Activated CD8-positive, alpha-beta T cell treated with anti-CD3 and anti-CD28 coated beads, Interleukin-2, amount 10 ng/mL, durations not matched to agents 7 days and 5 days (primary cell): ENCODE measurements at regions not wholly inside any gene's neighbourhood (a gene's known extent, or its start where the extent isn't known, plus 50 kb on each side); places are given as distances from the start of the nearest gene placed in this dataset.
"Not testable (repeated sequence)": the region's sequence is repeated elsewhere in the genome, so short reads cannot be mapped to it uniquely, and the experiment has no call there.

Experiments used
- ATAC-seq: fragments of 150-1000 bp; cut with Tn5 transposase; one replicate; pipeline ENCODE4 v1.10.0; 2021; ENCODE audit warnings: moderate library complexity
- CTCF ChIA-PET: fragments of 350-600 bp; sonication (Branson Sonifier 250); formaldehyde crosslinking; loops from one replicate; lab custom pipeline; 2021; ENCODE audit warnings: antibody characterized with exemption; lab: Charles Lee
- POLR2A ChIA-PET: fragments of 350-600 bp; sonication (Branson Sonifier 250); formaldehyde crosslinking; loops from one replicate; lab custom pipeline; 2021; ENCODE audit warnings: antibody characterized with exemption; lab: Charles Lee
- DNase-seq: peaks from one replicate; pipeline ENCODE4 v3.0.0-alpha.2; 2020
- H3K27ac Mint-ChIP-seq: one replicate; pipeline ENCODE4 v1.8.0; 2021; ENCODE audit warnings: mild to moderate bottlenecking, mixed read lengths
- H3K27me3 Mint-ChIP-seq: one replicate; pipeline ENCODE4 v1.8.0; 2021; ENCODE audit warnings: low read depth, mixed read lengths
- H3K36me3 Mint-ChIP-seq: one replicate; pipeline ENCODE4 v1.8.0; 2021; ENCODE audit warnings: low read depth, mixed read lengths
- H3K4me1 Mint-ChIP-seq: one replicate; pipeline ENCODE4 v1.8.0; 2021; ENCODE audit warnings: low read depth, mixed read lengths
- H3K4me3 Mint-ChIP-seq: one replicate; pipeline ENCODE4 v1.8.0; 2021; ENCODE audit warnings: mild to moderate bottlenecking, mixed read lengths
- H3K9me3 Mint-ChIP-seq: one replicate; pipeline ENCODE4 v1.8.0; 2022; ENCODE audit warnings: mixed read lengths; ENCODE audit not compliant: insufficient read depth

DNA sequence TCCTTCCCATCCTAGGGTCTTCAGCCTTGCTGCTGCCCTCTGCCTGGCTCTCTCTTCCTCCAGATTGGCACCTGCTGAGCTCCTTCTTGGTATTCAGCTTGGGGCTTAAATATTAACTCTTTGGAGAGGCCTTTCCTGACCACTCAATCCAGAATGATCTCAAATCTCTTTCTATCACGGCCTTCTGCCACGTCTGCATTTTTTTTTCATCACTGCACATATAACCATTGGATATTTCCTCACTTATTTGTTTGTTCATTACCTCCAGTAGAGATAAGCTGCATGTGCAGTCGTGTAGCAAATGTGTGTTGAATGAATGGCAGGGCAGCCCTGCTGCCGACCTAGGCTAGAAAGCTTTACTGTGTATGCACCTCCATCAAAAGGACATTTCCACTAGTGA is 51.6 kb upstream of the MPP7 start:
- ChIA-PET POLR2A (interaction anchor here (1.2 kb wide), 1 partner anchor 20 kb away, joined by 4 read pairs; no protein-coding TSS in a partner anchor), CTCF (interaction anchor here (1.2 to 2.1 kb wide), 4 partner anchors 11 to 39 kb away, joined by 3 to 7 read pairs (median 4); no protein-coding TSS in a partner anchor)
- DNase-seq: no peak
- ATAC-seq: no peak
- Mint-ChIP-seq H3K36me3 (no peaks in the 10 kb centered on the region), H3K4me3 (no peak overlapping the region), H3K4me1 (peaks cover 4% of the 10 kb centered on the region), H3K27ac (no peak overlapping the region), H3K27me3 (no peaks in the 10 kb centered on the region), H3K9me3 (no peaks in the 10 kb centered on the region)

- ATAC-seq (no peak), DNase-seq (no peak)
- POLR2A ChIA-PET: no interaction called here
- Mint-ChIP-seq H3K4me3 (no peak overlapping the region), H3K27ac (no peak overlapping the region), H3K9me3 (no peaks in the 10 kb centered on the region), H3K36me3 (no peaks in the 10 kb centered on the region), H3K27me3 (no peaks in the 10 kb centered on the region), H3K4me1 (peaks cover 4% of the 10 kb centered on the region)
- CTCF ChIA-PET: interaction anchor here (1.3 to 2.1 kb wide), 2 partner anchors 10 to 38 kb away, joined by 3 to 7 read pairs; no protein-coding TSS in a partner anchor
These were observed 52.5 kb upstream of the MPP7 start for GRCh38 chr10:28355376-28355775.

DNA sequence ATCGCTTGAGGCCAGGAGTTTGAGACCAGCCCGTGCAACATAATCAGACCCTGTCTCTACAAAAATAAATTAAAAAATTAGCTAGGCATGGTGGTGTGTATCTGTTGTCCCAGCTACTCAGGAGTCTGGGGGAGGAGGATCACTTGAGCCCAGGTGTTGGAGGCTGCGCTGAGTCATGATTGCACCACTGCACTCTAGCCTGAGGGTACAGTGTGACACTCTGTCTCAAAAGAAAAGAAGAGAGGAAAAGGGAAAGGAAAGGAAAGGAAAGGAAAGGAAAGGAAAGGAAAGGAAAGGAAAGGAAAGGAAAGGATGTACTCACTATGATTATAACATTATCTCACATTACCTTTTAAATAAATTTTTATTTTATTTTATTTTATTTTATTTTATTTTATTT is 56.5 kb upstream of the MPP7 start:
- Mint-ChIP-seq H3K9me3 (no peaks in the 10 kb centered on the region), H3K4me1 (peaks cover 4% of the 10 kb centered on the region), H3K27me3 (no peaks in the 10 kb centered on the region), H3K36me3 (no peaks in the 10 kb centered on the region), H3K4me3 (no peak overlapping the region), H3K27ac (peak overlapping the region; percentile 43)
- POLR2A ChIA-PET: no interaction called here
- ATAC-seq (no peak), DNase-seq (no peak)
- CTCF ChIA-PET: interaction anchor here (1.0 to 1.3 kb wide), 3 partner anchors 9 to 22 kb away, joined by 3 to 5 read pairs (median 3); no protein-coding TSS in a partner anchor

DNA sequence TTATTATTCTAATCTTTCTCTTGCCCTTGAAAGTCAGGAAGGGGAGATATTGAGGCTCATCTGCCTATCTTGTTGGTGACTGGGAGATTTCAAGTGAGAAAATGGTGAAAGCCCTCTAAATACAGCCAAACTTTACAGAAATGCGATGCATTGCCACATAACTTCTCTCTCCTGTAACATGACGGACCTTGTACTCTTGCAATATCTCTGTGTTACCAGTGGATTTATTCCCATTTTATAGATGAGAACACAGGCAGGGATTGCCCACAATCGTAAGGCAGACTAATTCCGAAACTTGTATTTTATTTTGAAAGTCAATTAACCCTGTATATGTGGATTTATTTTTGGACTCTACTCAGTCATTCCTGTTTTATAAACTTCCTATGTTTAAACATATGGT is 57.3 kb upstream of the MPP7 start:
- no peak overlapping the region for H3K4me3 Mint-ChIP-seq
- CTCF ChIA-PET: no interaction called here
- peak overlapping the region; percentile 14 for H3K27ac Mint-ChIP-seq
- H3K27me3 Mint-ChIP-seq: no peaks in the 10 kb centered on the region
- H3K9me3 Mint-ChIP-seq: no peaks in the 10 kb centered on the region
- H3K36me3 Mint-ChIP-seq: no peaks in the 10 kb centered on the region
- peaks cover 4% of the 10 kb centered on the region for H3K4me1 Mint-ChIP-seq
- no peak for DNase-seq
- no peak for ATAC-seq
- POLR2A ChIA-PET: no interaction called here

DNA sequence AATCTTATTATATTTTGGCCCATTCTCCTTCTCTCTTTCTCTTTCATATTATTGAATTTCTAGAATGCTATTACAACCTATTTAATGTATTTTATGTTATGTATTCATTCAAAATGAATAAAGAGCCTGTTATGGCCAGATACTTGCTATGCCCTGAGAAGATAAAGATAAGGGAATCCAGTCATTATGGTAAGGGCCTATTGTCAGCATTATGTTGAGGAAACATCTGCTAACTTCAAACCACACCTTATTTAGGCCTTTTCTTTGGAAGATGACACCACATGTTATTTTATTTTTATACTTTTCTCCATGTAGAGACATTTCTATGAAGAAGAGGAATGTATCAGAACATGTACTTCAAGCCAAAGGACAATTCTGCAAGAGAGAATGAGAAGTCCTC is 60.5 kb upstream of the MPP7 start:
- Mint-ChIP-seq H3K9me3 (no peaks in the 10 kb centered on the region), H3K4me3 (no peak overlapping the region), H3K4me1 (peaks cover 36% of the 10 kb centered on the region), H3K27me3 (no peaks in the 10 kb centered on the region), H3K36me3 (peaks cover 4% of the 10 kb centered on the region), H3K27ac (no peak overlapping the region)
- ATAC-seq (no peak), DNase-seq (no peak)
- ChIA-PET CTCF (no interaction called here), POLR2A (interaction anchor here (0.8 to 8.0 kb wide), 2 partner anchors 29 to 169 kb away, joined by 3 to 144 read pairs; partner anchors contain the start of gene WAC)

- H3K36me3 Mint-ChIP-seq: peaks cover 13% of the 10 kb centered on the region
These were observed 63.0 kb upstream of the MPP7 start for GRCh38 chr10:28365840-28366239.

DNA sequence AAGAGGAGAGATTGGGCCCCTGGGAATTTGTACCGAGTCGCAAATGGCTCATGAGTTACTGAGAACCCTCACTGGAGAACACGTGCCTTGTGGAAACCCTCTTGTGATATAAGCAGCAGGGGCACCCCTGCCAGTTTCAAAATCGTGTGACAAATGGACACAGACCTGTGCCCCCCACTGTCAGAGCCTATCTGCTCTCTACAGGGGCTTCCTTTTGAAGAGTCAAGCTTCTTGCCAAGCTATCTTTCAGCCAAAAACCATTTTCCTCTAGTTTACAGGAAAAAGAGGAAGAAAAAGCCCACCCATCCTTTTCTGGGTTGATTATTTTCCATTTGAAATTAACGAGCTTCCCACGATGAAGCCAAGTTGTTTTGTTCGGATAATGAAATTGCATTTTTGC is 64.1 kb upstream of the MPP7 start:
- H3K27me3 Mint-ChIP-seq: no peaks in the 10 kb centered on the region
- peaks cover 19% of the 10 kb centered on the region for H3K36me3 Mint-ChIP-seq
- H3K9me3 Mint-ChIP-seq: no peaks in the 10 kb centered on the region
- ChIA-PET CTCF (interaction anchor here (2.4 to 5.6 kb wide), 5 partner anchors 14 to 71 kb away, joined by 6 to 81 read pairs (median 71); partner anchors contain the start of gene MPP7), POLR2A (interaction anchor here (1.7 to 8.0 kb wide), 4 partner anchors 13 to 64 kb away, joined by 7 to 144 read pairs (median 19); partner anchors contain the start of gene MPP7)
- DNase-seq (no peak), ATAC-seq (no peak)
- H3K4me3 Mint-ChIP-seq: no peak overlapping the region
- H3K4me1 Mint-ChIP-seq: peaks cover 46% of the 10 kb centered on the region
- H3K27ac Mint-ChIP-seq: peak overlapping the region; percentile 93

More at GRCh38 chr10:28365840-28366239, 63.0 kb upstream of the MPP7 start:
- no peak overlapping the region for H3K4me3 Mint-ChIP-seq
- no peak for ATAC-seq
- CTCF ChIA-PET: interaction anchor here (1.0 to 5.6 kb wide), 6 partner anchors 10 to 113 kb away, joined by 3 to 81 read pairs (median 39); partner anchors contain the start of gene MPP7
- POLR2A ChIA-PET: interaction anchor here (0.8 to 8.0 kb wide), 2 partner anchors 32 to 63 kb away, joined by 3 to 144 read pairs; partner anchors contain the start of gene MPP7
- DNase-seq: no peak
- peak overlapping the region; percentile 93 for H3K27ac Mint-ChIP-seq
- no peaks in the 10 kb centered on the region for H3K27me3 Mint-ChIP-seq
- H3K9me3 Mint-ChIP-seq: no peaks in the 10 kb centered on the region
- H3K4me1 Mint-ChIP-seq: peaks cover 46% of the 10 kb centered on the region

GRCh38 chr10:28367413-28367812 is 64.5 kb upstream of the MPP7 start:
- Mint-ChIP-seq H3K4me3 (peak overlapping the region; percentile 57), H3K36me3 (peaks cover 19% of the 10 kb centered on the region), H3K9me3 (no peaks in the 10 kb centered on the region), H3K27me3 (no peaks in the 10 kb centered on the region), H3K4me1 (peaks cover 46% of the 10 kb centered on the region), H3K27ac (peak overlapping the region; percentile 93)
- DNase-seq (no peak), ATAC-seq (no peak)
- ChIA-PET POLR2A (interaction anchor here (1.3 to 8.0 kb wide), 6 partner anchors 13 to 73 kb away, joined by 4 to 144 read pairs (median 16); partner anchors contain the start of gene MPP7), CTCF (interaction anchor here (1.1 to 5.6 kb wide), 9 partner anchors 13 to 125 kb away, joined by 6 to 81 read pairs (median 9); partner anchors contain the start of gene MPP7)

GRCh38 chr10:28367929-28368484 is 65.1 kb upstream of the MPP7 start:
- Mint-ChIP-seq H3K36me3 (peaks cover 19% of the 10 kb centered on the region), H3K27ac (peak overlapping the region; percentile 93), H3K4me1 (peaks cover 46% of the 10 kb centered on the region), H3K4me3 (peak overlapping the region; percentile 57), H3K9me3 (no peaks in the 10 kb centered on the region), H3K27me3 (no peaks in the 10 kb centered on the region)
- DNase-seq (peak; percentile 85), ATAC-seq (peak; percentile 97)
- ChIA-PET CTCF (interaction anchor here (0.7 to 5.6 kb wide), 12 partner anchors 9 to 126 kb away, joined by 3 to 81 read pairs (median 7); partner anchors contain the start of gene MPP7), POLR2A (interaction anchor here (0.7 to 8.0 kb wide), 10 partner anchors 12 to 74 kb away, joined by 3 to 144 read pairs (median 6); partner anchors contain the start of gene MPP7)

DNA sequence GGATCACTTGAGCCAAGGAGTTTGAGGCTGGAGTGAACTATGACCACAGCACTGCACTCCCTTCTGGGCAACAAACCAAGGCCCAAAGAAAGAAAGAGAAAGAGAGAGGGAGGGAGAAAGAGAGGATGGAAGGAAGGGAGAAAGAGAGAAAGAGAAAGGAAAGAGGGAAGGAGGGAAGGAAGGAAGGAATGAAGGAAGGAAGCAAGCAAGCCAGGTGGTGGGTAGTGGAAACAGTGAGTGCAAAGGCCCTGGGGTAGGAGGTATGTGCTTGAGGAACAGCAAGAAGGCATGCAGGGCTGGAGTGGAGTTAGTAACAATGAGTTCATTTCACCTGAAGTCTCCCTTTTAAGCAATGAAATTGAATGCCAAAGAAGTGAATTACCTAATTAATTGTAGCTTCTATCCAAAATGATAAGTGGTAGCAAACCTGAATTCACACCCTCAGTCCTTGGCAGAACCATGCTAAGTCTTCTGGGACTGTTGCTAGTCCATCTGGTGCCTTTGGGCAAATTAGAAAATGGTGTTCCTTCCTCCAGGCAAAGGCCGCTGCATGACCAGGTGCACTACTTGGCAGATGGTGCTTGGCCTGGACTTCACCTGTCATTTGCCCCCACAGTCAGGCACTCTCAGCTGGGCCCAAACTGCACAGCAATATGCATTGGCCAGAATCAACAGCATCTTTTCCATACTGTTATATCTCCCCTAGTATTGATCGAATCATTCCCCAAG is 67.4 kb upstream of the MPP7 start:
- no peak overlapping the region for H3K4me3 Mint-ChIP-seq
- H3K36me3 Mint-ChIP-seq: peaks cover 19% of the 10 kb centered on the region
- peak overlapping the region; percentile 66 for H3K27ac Mint-ChIP-seq
- peaks cover 45% of the 10 kb centered on the region for H3K4me1 Mint-ChIP-seq
- no peaks in the 10 kb centered on the region for H3K27me3 Mint-ChIP-seq
- POLR2A ChIA-PET: interaction anchor here (8.0 kb wide), 1 partner anchor 36 kb away, joined by 144 read pairs; no protein-coding TSS in a partner anchor
- no peaks in the 10 kb centered on the region for H3K9me3 Mint-ChIP-seq
- ATAC-seq (no peak), DNase-seq (no peak)
- CTCF ChIA-PET: interaction anchor here (3.1 kb wide), 1 partner anchor 11 kb away, joined by 34 read pairs; no protein-coding TSS in a partner anchor

DNA sequence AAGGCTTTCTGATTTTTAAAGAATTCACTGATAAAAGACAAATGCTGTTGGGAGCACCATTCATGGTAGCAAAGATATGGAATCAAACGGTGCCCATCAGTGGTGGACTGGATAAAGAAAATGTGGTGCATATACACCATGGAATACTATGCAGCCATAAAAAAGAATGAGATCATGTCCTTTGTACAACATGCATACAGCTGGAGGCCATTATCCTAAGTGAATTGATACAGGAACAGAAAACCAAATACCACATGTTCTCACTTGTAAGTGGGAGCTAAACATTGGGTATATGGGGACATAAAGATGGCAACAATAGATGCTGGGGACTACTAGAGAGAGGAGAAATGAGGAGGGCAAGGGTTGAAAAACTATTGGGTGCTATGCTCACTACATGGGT is 68.8 kb upstream of the MPP7 start:
- ChIA-PET CTCF (interaction anchor here (1.1 to 3.1 kb wide), 2 partner anchors 9 to 69 kb away, joined by 3 to 34 read pairs; no protein-coding TSS in a partner anchor), POLR2A (interaction anchor here (1.3 kb wide), 1 partner anchor 9 kb away, joined by 5 read pairs; no protein-coding TSS in a partner anchor)
- DNase-seq, H3K9me3 Mint-ChIP-seq, H3K27me3 Mint-ChIP-seq, H3K4me3 Mint-ChIP-seq, H3K27ac Mint-ChIP-seq, ATAC-seq: not testable (repeated sequence)
- Mint-ChIP-seq H3K36me3 (peaks cover 18% of the 10 kb centered on the region), H3K4me1 (peaks cover 32% of the 10 kb centered on the region)
